ENCODE measurements at regions not wholly inside any gene's neighbourhood (a gene's known extent, or its start where the extent isn't known, plus 50 kb on each side); places are given as distances from the start of the nearest gene placed in this dataset.
"Not testable (repeated sequence)": the region's sequence is repeated elsewhere in the genome, so short reads cannot be mapped to it uniquely, and the experiment has no call there.

- Mint-ChIP-seq H3K27me3 (no peaks in the 10 kb centered on the region), H3K4me1 (peaks cover 0 to 5% (median 2%) of the 10 kb centered on the region in 3 donors), H3K4me3 (no peak overlapping the region), H3K36me3 (peaks cover 0 to 4% (median 0%) of the 10 kb centered on the region in 3 donors), H3K27ac (no peak overlapping the region), H3K9me3 (peaks cover 0 to 4% (median 0%) of the 10 kb centered on the region in 5 donors)
- Histone ChIP-seq H3K4me3 (ENCODE audit: low read length) (no peak overlapping the region), H3K36me3 (ENCODE audit: insufficient read depth, low read length) (no peaks in the 10 kb centered on the region), H3K27ac (ENCODE audit: low read depth, low read length) (no peak overlapping the region), H3K9me3 (ENCODE audit: low read length) (no peaks in the 10 kb centered on the region), H3K27me3 (ENCODE audit: insufficient read depth, low read length, poor library complexity, severe bottlenecking) (no peaks in the 10 kb centered on the region), H3K4me1 (ENCODE audit: insufficient read depth, low read length) (no peaks in the 10 kb centered on the region)
- ChIA-PET CTCF (no interaction called here), POLR2A (no interaction called here)
- DNase-seq: no peak
These were observed 87.7 kb downstream of the DCK start for GRCh38 chr4:71081192-71081591.

- H3K4me3 ChIP-seq (ENCODE audit: low read length): no peak overlapping the region
- no peak for DNase-seq
- no peak overlapping the region for H3K27ac Mint-ChIP-seq
- ChIA-PET CTCF (no interaction called here), POLR2A (no interaction called here)
- no peaks in the 10 kb centered on the region for H3K9me3 ChIP-seq (ENCODE audit: low read length)
- peaks cover 13 to 23% (median 16%) of the 10 kb centered on the region in 3 donors for H3K4me1 Mint-ChIP-seq
- peaks cover 10% of the 10 kb centered on the region for H3K4me1 ChIP-seq (ENCODE audit: insufficient read depth, low read length)
- H3K36me3 ChIP-seq (ENCODE audit: insufficient read depth, low read length): no peaks in the 10 kb centered on the region
- H3K27me3 ChIP-seq (ENCODE audit: insufficient read depth, low read length, poor library complexity, severe bottlenecking): no peaks in the 10 kb centered on the region
- H3K27me3 Mint-ChIP-seq: peaks cover 8% of the 10 kb centered on the region in 2 donors
- H3K36me3 Mint-ChIP-seq: peaks cover 0 to 34% (median 5%) of the 10 kb centered on the region in 3 donors
- peaks cover 0 to 7% (median 0%) of the 10 kb centered on the region in 5 donors for H3K9me3 Mint-ChIP-seq
- H3K4me3 Mint-ChIP-seq: no peak overlapping the region
- H3K27ac ChIP-seq (ENCODE audit: low read depth, low read length): no peak overlapping the region
These were observed 100.3 kb downstream of the DCK start for GRCh38 chr4:71093745-71094144.

DNA sequence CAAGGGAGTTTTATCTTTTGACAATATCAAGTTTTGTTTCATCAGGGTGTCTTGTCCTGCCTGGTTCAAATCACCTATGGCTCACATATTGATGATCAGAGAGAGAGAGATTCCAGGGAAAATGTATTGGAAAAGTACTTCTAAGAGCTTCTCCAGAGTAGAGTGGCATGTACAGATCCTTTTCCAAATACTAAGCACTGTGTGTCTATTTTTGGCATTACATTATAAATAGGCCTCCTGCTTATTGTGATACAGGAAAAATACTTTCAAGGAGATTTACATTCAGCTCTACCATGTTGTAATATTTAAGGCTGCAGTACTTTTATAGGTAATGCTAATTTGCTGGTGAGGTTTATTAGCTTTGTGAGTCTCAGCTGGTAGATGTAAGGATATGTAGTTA is 100.8 kb downstream of the DCK start:
- Histone ChIP-seq H3K27ac (ENCODE audit: low read depth, low read length) (no peak overlapping the region), H3K27me3 (ENCODE audit: insufficient read depth, low read length, poor library complexity, severe bottlenecking) (no peaks in the 10 kb centered on the region), H3K36me3 (ENCODE audit: insufficient read depth, low read length) (no peaks in the 10 kb centered on the region), H3K9me3 (ENCODE audit: low read length) (no peaks in the 10 kb centered on the region), H3K4me3 (ENCODE audit: low read length) (no peak overlapping the region), H3K4me1 (ENCODE audit: insufficient read depth, low read length) (peaks cover 10% of the 10 kb centered on the region)
- H3K27ac Mint-ChIP-seq: peak overlapping the region in 1 of 8 donors; percentile 26
- H3K36me3 Mint-ChIP-seq: peaks cover 0 to 34% (median 7%) of the 10 kb centered on the region in 3 donors
- peaks cover 4 to 8% of the 10 kb centered on the region in 2 donors for H3K27me3 Mint-ChIP-seq
- CTCF ChIA-PET: no interaction called here
- H3K4me1 Mint-ChIP-seq: peaks cover 13 to 23% (median 16%) of the 10 kb centered on the region in 3 donors
- POLR2A ChIA-PET: no interaction called here
- DNase-seq: no peak
- H3K4me3 Mint-ChIP-seq: no peak overlapping the region
- peaks cover 0 to 7% (median 0%) of the 10 kb centered on the region in 5 donors for H3K9me3 Mint-ChIP-seq

GRCh38 chr4:71095141-71095540 is 101.7 kb downstream of the DCK start:
- peaks cover 13 to 23% (median 16%) of the 10 kb centered on the region in 3 donors for H3K4me1 Mint-ChIP-seq
- Histone ChIP-seq H3K27me3 (ENCODE audit: insufficient read depth, low read length, poor library complexity, severe bottlenecking) (no peaks in the 10 kb centered on the region), H3K4me1 (ENCODE audit: insufficient read depth, low read length) (peaks cover 10% of the 10 kb centered on the region), H3K4me3 (ENCODE audit: low read length) (no peak overlapping the region), H3K27ac (ENCODE audit: low read depth, low read length) (no peak overlapping the region), H3K36me3 (ENCODE audit: insufficient read depth, low read length) (no peaks in the 10 kb centered on the region), H3K9me3 (ENCODE audit: low read length) (no peaks in the 10 kb centered on the region)
- H3K36me3 Mint-ChIP-seq: peaks cover 0 to 37% (median 7%) of the 10 kb centered on the region in 3 donors
- DNase-seq: no peak
- H3K9me3 Mint-ChIP-seq: peaks cover 0 to 10% (median 0%) of the 10 kb centered on the region in 5 donors
- POLR2A ChIA-PET: no interaction called here
- H3K4me3 Mint-ChIP-seq: peak overlapping the region in 5 of 7 donors; percentile 6 to 78 (median 75)
- peaks cover 4 to 7% of the 10 kb centered on the region in 2 donors for H3K27me3 Mint-ChIP-seq
- CTCF ChIA-PET: no interaction called here
- H3K27ac Mint-ChIP-seq: peak overlapping the region in 7 of 8 donors; percentile 18 to 90 (median 78)

DNA sequence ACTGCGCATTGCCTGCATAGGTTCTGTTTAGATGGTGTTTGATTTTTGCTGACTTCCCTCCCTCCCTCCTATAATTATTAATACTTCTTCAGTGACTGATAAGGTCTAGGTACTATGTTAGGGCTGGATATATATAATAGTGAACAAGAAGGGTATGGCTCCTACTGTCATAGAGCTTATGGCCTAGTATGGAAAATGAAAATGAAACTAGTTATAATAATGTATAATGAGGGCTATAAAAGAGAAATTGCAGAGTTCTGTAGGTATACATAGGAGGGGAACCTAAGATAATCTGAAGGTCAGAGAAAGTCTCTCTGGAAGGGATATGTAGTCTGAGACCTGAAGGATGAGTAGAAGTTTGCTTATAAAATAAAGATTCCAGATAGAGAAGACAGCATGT is 102.1 kb downstream of the DCK start:
- ChIA-PET POLR2A (no interaction called here), CTCF (no interaction called here)
- Mint-ChIP-seq H3K4me1 (peaks cover 13 to 23% (median 16%) of the 10 kb centered on the region in 3 donors), H3K36me3 (peaks cover 0 to 39% (median 7%) of the 10 kb centered on the region in 3 donors), H3K27ac (peak overlapping the region; percentile 4 to 90 (median 78)), H3K9me3 (peaks cover 0 to 10% (median under 1%) of the 10 kb centered on the region in 5 donors), H3K27me3 (peaks cover 3% of the 10 kb centered on the region in 2 donors), H3K4me3 (peak overlapping the region; percentile 7 to 78 (median 75))
- DNase-seq: no peak
- Histone ChIP-seq H3K36me3 (ENCODE audit: insufficient read depth, low read length) (no peaks in the 10 kb centered on the region), H3K4me3 (ENCODE audit: low read length) (no peak overlapping the region), H3K9me3 (ENCODE audit: low read length) (no peaks in the 10 kb centered on the region), H3K4me1 (ENCODE audit: insufficient read depth, low read length) (peaks cover 10% of the 10 kb centered on the region), H3K27me3 (ENCODE audit: insufficient read depth, low read length, poor library complexity, severe bottlenecking) (no peaks in the 10 kb centered on the region), H3K27ac (ENCODE audit: low read depth, low read length) (no peak overlapping the region)

- Histone ChIP-seq H3K36me3 (ENCODE audit: insufficient read depth, low read length) (no peaks in the 10 kb centered on the region), H3K4me1 (ENCODE audit: insufficient read depth, low read length) (peaks cover 31% of the 10 kb centered on the region), H3K9me3 (ENCODE audit: low read length) (no peaks in the 10 kb centered on the region), H3K27me3 (ENCODE audit: insufficient read depth, low read length, poor library complexity, severe bottlenecking) (no peaks in the 10 kb centered on the region), H3K4me3 (ENCODE audit: low read length) (no peak overlapping the region), H3K27ac (ENCODE audit: low read depth, low read length) (no peak overlapping the region)
- ChIA-PET POLR2A (interaction anchor here (0.6 kb wide), 1 partner anchor 67 kb away, joined by 3 read pairs; no protein-coding TSS in a partner anchor), CTCF (interaction anchor here (0.8 kb wide), 1 partner anchor 10 kb away, joined by 3 read pairs; no protein-coding TSS in a partner anchor)
- Mint-ChIP-seq H3K9me3 (peaks cover 0 to 5% (median 0%) of the 10 kb centered on the region in 5 donors), H3K27ac (peak overlapping the region; percentile 82 to 97 (median 96)), H3K36me3 (peaks cover 0 to 3% (median 0%) of the 10 kb centered on the region in 3 donors), H3K4me3 (peak overlapping the region; percentile 28 to 93 (median 87)), H3K27me3 (no peaks in the 10 kb centered on the region), H3K4me1 (peaks cover 49 to 56% (median 55%) of the 10 kb centered on the region in 3 donors)
- DNase-seq: peak in 1 of 5 donors; percentile 56
These were observed 114.3 kb downstream of the DCK start for GRCh38 chr4:71107726-71108125.

- H3K4me1 ChIP-seq (ENCODE audit: insufficient read depth, low read length): peaks cover 31% of the 10 kb centered on the region
- peaks cover 50 to 60% (median 56%) of the 10 kb centered on the region in 3 donors for H3K4me1 Mint-ChIP-seq
- DNase-seq: no peak
- H3K27me3 Mint-ChIP-seq: peaks cover 0 to 1% of the 10 kb centered on the region in 2 donors
- H3K4me3 ChIP-seq (ENCODE audit: low read length): no peak overlapping the region
- no peaks in the 10 kb centered on the region for H3K9me3 ChIP-seq (ENCODE audit: low read length)
- no peaks in the 10 kb centered on the region for H3K27me3 ChIP-seq (ENCODE audit: insufficient read depth, low read length, poor library complexity, severe bottlenecking)
- H3K36me3 Mint-ChIP-seq: peaks cover 0 to 3% (median 0%) of the 10 kb centered on the region in 3 donors
- H3K9me3 Mint-ChIP-seq: peaks cover 0 to 2% (median 0%) of the 10 kb centered on the region in 5 donors
- no peaks in the 10 kb centered on the region for H3K36me3 ChIP-seq (ENCODE audit: insufficient read depth, low read length)
- no peak overlapping the region for H3K27ac ChIP-seq (ENCODE audit: low read depth, low read length)
- ChIA-PET CTCF (interaction anchor here (0.6 kb wide), 1 partner anchor 100 kb away, joined by 3 read pairs; no protein-coding TSS in a partner anchor), POLR2A (interaction anchor here (0.6 kb wide), 1 partner anchor 394 kb away, joined by 3 read pairs; no protein-coding TSS in a partner anchor)
- peak overlapping the region in 4 of 7 donors; percentile 8 to 58 (median 44) for H3K4me3 Mint-ChIP-seq
- peak overlapping the region; percentile 74 to 95 (median 85) for H3K27ac Mint-ChIP-seq
These were observed 117.0 kb downstream of the DCK start for GRCh38 chr4:71110499-71110898.

- DNase-seq: peak in 2 of 5 donors; percentile 6 to 41
- H3K4me1 ChIP-seq (ENCODE audit: insufficient read depth, low read length): peaks cover 31% of the 10 kb centered on the region
- H3K9me3 Mint-ChIP-seq; H3K27me3 Mint-ChIP-seq; H3K36me3 Mint-ChIP-seq; H3K4me3 ChIP-seq (ENCODE audit: low read length); H3K27me3 ChIP-seq (ENCODE audit: insufficient read depth, low read length, poor library complexity, severe bottlenecking); H3K27ac ChIP-seq (ENCODE audit: low read depth, low read length); POLR2A ChIA-PET; H3K36me3 ChIP-seq (ENCODE audit: insufficient read depth, low read length); H3K9me3 ChIP-seq (ENCODE audit: low read length): not testable (repeated sequence)
- peak overlapping the region; percentile 74 to 95 (median 85) for H3K27ac Mint-ChIP-seq
- H3K4me1 Mint-ChIP-seq: peaks cover 50 to 60% (median 56%) of the 10 kb centered on the region in 3 donors
- H3K4me3 Mint-ChIP-seq: peak overlapping the region in 5 of 7 donors; percentile 22 to 58 (median 34)
- CTCF ChIA-PET: interaction anchor here (0.6 kb wide), 1 partner anchor 101 kb away, joined by 3 read pairs; no protein-coding TSS in a partner anchor
These were observed 117.7 kb downstream of the DCK start for GRCh38 chr4:71111133-71111532.
